SU-DHL-6 (cell line): ENCODE measurements at regions not wholly inside any gene's neighbourhood (a gene's known extent, or its start where the extent isn't known, plus 50 kb on each side); places are given as distances from the start of the nearest gene placed in this dataset.

Source experiments
- EZH2phosphoT487 ChIP-seq: fragments of 200-600 bp; sonication (generic), shearing (Covaris generic); conservative IDR thresholded peaks from 2 replicates; pipeline ENCODE4 v1.6.1; 2018; ENCODE audit warnings: mild to moderate bottlenecking, antibody characterized with exemption, low read length, moderate library complexity, mixed read lengths
- TF ChIP-seq, protein P1 (sequence below): fragments of 200-600 bp; sonication (generic); IDR thresholded peaks from one replicate; pipeline ENCODE4 v1.5.1; 2017; ENCODE audit warnings: antibody characterized with exemption, mild to moderate bottlenecking, low read length, moderate library complexity; ENCODE audit not compliant: insufficient read depth, poor library complexity, severe bottlenecking

DNA sequence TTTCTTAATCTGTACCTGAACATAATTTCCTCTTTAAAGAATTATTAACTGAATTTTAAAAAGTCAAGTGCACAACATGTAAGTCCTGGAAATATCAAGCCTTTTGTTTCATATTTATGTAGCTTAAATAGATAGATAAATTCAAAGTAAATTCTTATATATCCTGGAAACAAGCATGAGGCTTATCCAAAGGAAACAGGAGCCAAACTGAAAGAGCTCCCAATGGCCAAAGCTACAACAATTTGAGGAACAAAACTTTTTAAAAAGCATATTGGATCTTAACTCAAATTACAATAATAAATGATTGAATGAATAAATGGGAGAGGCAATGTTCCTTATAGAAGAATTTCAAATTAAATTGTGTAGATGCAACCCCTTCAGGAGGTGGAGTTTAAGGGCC is 679.1 kb downstream of the METTL4 start:
- TF ChIP-seq, protein P1, sequence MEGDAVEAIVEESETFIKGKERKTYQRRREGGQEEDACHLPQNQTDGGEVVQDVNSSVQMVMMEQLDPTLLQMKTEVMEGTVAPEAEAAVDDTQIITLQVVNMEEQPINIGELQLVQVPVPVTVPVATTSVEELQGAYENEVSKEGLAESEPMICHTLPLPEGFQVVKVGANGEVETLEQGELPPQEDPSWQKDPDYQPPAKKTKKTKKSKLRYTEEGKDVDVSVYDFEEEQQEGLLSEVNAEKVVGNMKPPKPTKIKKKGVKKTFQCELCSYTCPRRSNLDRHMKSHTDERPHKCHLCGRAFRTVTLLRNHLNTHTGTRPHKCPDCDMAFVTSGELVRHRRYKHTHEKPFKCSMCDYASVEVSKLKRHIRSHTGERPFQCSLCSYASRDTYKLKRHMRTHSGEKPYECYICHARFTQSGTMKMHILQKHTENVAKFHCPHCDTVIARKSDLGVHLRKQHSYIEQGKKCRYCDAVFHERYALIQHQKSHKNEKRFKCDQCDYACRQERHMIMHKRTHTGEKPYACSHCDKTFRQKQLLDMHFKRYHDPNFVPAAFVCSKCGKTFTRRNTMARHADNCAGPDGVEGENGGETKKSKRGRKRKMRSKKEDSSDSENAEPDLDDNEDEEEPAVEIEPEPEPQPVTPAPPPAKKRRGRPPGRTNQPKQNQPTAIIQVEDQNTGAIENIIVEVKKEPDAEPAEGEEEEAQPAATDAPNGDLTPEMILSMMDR, result no peak
- no peak for TF ChIP-seq EZH2phosphoT487
